Fibroblast of skin of abdomen (primary cell): ENCODE measurements at regions not wholly inside any gene's neighbourhood (a gene's known extent, or its start where the extent isn't known, plus 50 kb on each side); places are given as distances from the start of the nearest gene placed in this dataset.
"Not testable (repeated sequence)": the region's sequence is repeated elsewhere in the genome, so short reads cannot be mapped to it uniquely, and the experiment has no call there.

ENCODE experiments used
- DNase-seq: peaks from one replicate; pipeline ENCODE4 v3.0.0-alpha.2; 2013

DNA sequence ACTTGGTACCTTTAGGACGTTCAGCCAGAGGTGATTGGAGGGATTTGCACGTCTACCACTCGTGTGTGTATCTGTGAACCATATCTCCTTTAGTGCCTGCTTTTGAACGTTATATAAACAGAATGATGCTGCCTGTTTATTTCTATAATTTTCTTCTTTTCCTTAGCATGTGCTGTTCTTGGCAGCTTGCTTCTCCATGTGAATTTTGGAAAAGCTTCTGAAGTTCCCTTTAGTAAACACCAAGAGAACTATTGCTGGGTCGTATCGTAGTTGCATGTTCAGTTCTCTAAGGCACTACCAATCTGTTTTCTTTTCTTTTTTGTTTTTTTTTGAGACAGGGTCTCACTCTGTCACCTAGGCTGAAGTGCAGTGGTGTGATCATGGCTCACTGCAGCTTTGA lies 73.8 kb upstream of the FANCC start:
- not testable (repeated sequence) for DNase-seq

DNA sequence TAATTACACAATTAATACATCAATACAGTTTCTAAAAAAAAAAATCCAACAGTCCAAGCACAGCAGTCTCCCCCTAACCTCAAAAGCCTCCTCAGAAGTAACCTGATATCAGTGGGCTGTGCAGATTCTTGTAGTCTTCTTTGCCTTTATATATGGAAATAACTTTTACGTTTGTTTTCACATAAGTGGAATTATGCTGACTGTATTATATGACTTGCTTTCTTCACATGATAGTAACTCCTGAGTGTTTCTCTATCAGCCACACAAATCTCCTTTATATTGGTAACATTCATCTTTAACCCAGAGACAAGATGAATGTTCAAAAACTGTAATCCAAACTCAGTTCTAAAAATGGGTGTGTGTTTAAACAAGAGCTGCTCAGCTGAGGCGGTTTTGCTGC lies 71.9 kb upstream of the FANCC start:
- no peak for DNase-seq

DNA sequence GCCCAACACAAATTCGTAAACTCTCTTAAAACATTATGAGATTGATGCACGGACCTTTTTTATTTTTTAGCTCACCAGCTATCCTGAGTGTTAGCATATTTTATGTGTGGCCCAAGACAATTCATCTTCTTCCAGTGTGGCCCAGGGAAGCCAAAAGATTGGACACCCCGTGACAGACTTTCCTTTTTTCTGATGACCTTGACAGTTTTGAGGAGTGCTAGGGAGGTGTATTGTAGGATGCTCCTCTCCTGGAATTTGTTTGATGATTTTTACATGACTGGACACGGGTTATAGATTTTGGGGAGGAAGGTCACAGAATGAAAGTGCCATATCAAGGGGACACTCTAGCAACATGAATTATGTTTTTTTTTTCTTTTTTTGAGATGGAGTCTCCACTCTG lies 69.3 kb upstream of the FANCC start:
- no peak for DNase-seq

DNA sequence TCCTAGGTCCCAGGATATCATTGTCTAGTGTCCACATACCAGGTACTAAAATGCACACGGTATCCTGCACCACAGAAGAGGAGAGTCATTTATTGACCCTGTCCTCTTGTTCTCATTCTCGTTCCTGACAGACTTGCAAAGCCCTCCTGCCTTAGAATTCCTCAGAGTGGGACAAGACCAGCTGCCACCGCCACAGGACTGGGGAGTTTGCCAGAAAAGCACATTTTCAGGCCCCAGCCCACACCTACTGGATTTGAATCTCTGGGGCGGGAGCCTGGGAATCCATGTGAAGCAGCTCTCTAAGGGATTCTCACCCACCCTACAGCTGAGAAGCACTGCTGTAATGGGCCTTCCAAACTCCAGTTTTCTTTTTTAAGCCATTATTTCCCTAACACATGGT lies 68.0 kb upstream of the FANCC start:
- no peak for DNase-seq

DNA sequence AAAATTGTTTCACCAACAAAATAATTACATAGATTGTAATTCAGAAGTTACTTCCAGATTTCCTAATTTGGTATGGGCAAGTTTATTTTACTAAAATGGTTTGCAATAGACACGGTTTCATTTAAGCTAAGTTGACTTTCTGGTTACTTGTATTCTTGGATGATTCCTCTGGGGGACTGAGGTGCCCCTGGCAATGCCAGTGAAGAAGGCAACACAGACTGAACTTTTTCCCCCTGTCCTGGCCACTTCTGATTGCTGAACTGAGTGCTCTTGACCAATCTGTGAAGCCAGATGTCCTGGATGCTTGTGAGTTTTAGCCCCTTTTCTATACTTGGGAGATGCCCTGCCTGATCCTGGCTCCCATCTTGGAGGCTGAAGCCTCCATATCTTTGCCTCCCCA lies 66.3 kb upstream of the FANCC start:
- DNase-seq: no peak

DNA sequence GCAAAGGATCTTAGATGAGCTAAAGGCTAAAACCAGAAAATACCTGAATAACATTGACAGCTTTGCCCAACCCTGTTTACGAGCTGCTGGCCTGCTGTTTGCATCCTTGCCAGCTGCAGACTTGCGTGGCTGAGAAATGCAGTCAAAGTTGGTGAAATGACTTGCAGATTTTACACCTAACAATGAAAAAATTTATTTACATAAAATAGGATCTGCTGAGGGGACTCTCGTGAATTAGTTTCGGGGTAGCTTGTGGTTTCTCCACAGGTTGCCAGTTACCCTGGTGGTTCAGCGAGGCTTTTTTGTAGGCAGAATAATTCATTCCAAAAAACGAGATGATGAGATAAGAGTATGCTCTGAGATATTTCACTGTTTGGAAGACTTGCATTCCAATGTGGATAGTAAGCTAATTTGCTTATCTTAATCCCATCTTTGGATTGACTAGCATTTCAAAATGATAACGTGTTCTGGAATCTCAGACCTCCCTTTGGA lies 65.7 kb upstream of the FANCC start:
- peak; percentile 85 for DNase-seq

DNA sequence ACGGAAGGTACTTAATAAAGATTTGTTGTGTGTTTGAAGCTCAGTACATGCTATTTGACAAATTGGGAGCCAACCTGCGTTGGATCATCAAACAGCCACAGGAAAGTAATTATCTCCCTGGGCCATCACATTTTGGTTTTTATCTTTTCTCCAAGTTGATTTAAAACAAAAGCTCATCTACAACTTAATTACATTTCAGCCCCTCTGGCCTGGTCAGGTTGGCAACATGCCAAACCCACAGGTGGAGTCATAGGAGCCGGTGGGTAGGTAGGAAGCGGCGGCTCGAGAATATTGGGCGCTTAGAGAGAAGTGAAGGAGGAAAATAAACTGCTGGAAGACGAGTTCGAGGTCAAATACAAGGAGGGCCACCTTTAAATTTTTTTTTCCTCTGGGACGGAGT lies 64.9 kb upstream of the FANCC start:
- DNase-seq: no peak

DNA sequence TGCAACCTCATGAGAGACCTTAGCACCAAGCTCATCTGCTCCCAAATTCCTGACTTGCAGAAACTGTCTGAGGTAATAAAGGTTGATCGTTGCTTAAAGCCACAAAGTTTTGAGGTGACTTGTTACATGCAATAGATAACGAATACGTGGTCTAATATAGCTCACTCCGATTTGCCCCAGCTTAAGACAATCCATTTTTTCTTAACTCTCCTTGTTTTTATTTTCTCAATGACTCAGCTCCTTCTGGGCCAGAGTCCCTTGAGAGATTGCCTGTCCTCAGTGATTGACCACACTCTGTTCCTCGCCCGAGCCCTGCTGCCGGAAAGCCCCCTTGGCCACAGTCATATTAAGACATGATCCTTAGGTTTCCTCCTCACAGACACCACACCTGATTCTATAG lies 63.7 kb upstream of the FANCC start:
- DNase-seq: peak; percentile 55

DNA sequence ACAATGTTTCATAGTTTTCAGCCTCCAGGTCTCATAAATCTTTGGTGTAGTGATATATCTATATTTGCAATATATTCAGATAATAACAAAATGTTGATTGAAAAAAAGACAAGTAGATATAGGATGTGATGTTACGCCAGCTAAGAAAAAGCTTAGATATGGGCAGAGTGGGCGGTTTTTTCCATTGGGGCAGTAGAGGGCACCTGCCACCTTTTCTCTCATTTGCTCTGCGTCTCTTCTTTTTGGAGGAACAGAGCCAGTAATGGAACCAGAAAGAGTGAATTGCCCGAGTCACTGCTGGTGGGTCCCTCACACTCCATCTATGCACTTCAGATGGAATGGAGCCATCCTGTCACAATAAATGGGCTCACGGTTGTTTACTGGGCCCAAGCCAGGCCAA lies 62.1 kb upstream of the FANCC start:
- no peak for DNase-seq

DNA sequence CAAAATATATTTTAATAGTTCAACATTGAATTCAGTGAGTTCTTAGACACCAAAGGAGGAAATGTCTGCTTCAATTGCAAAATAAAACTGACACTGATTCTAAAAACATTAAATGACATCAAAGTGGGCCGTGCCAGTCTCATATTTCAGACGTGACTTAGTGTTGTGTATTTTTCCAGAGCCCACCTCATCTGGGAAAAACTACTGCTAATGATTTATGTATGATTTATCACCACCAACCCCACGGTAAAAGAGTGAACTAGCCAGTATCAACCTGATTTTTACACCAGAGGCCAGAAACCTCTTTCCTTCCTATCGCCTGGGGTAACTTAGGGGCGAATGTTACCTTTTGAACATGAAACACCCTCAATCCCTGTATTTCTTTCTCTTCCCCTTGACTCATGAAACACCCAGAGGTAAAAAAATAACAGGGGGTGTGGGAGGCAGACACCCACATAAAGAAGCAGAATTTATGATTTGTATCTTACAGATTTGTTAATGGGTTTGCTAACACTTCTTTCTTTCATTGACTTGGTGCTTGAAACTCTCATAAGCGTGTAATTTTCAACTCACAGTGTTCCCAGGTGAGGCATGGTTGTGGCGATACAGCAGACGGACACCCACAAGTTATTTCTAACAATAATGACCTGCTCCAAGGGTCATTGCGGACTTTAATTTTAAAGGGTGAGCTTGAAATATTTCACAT lies 56.4 kb upstream of the FANCC start:
- DNase-seq: no peak

DNA sequence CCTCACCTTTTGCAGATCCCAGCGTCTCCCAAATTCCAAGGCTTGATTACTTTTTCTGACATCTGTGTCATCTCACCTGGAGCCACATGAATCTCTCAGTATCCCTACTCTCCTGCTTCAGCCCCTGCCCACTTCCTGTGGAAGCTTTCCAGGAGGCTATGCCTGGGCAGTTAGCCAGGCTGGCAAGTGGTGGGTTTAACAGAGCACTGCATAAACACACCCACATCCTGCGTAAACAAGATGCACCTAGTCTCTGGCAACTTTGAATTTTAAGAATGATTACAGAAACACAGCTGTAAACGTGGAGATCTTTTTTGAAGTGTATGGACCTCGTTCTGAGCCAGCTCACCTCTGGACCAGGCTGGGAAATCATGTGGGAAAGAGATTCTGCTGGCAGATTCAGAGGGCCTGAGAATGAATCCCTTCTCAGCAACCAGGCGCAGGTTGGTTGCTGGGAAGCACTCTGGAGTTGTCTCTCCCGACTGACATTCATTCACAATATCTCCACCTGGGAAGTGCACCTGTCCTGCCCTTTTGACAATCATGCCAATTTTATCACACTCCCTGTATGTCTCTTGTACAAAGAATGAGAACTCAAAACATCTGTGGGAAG lies 55.7 kb upstream of the FANCC start:
- DNase-seq: no peak

DNA sequence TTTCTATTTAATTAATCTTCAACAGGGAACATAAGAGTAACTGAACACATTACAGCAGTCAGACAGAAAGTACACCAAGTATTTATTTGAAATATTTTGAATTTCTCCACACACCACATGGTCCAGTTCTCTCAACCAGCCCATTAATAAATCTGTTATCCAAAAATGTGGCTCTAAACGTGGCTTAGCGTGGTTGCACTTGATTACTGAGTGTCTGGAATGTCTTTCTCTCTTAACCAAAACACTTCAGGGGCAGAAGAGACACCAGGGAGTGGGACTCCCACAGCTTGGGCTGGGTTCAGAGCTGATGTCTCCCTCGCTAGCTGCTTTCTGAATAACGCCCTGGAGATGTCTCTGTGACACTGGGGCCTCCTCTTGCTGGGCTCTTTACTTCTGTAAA lies 52.6 kb upstream of the FANCC start:
- DNase-seq: peak; percentile 82

DNA sequence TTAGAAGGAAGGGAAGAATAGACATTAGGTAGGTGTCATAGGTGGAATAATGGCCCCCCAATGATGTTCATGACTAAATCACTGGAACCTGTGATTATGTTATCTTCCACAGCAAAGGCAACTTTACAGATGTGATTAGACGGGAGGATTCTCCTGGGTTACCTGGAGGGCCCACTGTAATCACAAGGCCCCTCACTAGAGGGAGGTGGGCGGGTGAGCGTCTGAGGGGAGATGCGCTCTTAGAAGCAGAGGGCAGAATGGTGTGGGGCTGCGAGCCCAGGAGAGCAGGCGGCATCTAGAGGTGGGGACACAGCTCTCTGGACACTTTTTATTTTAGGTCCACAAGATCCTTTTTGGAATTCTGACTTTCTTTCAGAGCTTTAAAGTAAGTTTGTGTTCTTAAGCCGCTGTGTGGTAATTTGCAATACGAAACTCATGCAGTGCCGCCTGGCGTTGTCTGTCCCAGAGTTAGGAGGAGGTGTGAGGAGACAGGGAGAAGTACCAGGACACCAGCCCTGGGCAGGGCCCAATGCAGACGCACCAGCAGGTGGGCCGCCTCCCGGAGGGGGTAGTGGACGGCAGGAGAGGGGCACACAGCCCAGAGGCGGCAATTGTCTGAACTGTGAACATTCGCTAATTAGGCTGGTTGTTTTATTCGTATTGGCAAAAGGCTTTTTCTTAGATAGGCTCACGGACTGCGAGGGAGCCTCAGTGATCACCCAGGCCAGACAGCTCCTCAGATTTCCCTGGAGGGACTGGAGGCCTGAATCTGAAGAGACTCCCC lies 51.1 kb upstream of the FANCC start:
- DNase-seq: no peak
